ENCODE measurements at regions not wholly inside any gene's neighbourhood (a gene's known extent, or its start where the extent isn't known, plus 50 kb on each side); places are given as distances from the start of the nearest gene placed in this dataset.
"Not testable (repeated sequence)": the region's sequence is repeated elsewhere in the genome, so short reads cannot be mapped to it uniquely, and the experiment has no call there.

GRCh38 chr20:60106186-60106585, 148.0 kb downstream of the CDH26 start:
- not testable (repeated sequence) for TF ChIP-seq SMC3 (IDR thresholded peaks at IDR 0.05; ENCODE audit: low read depth, low read length)
- TF ChIP-seq, protein P1, sequence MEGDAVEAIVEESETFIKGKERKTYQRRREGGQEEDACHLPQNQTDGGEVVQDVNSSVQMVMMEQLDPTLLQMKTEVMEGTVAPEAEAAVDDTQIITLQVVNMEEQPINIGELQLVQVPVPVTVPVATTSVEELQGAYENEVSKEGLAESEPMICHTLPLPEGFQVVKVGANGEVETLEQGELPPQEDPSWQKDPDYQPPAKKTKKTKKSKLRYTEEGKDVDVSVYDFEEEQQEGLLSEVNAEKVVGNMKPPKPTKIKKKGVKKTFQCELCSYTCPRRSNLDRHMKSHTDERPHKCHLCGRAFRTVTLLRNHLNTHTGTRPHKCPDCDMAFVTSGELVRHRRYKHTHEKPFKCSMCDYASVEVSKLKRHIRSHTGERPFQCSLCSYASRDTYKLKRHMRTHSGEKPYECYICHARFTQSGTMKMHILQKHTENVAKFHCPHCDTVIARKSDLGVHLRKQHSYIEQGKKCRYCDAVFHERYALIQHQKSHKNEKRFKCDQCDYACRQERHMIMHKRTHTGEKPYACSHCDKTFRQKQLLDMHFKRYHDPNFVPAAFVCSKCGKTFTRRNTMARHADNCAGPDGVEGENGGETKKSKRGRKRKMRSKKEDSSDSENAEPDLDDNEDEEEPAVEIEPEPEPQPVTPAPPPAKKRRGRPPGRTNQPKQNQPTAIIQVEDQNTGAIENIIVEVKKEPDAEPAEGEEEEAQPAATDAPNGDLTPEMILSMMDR (conservative IDR thresholded peaks at IDR 0.05; ENCODE audit: low read depth, low read length) = not testable (repeated sequence)
